ENCODE measurements at regions not wholly inside any gene's neighbourhood (a gene's known extent, or its start where the extent isn't known, plus 50 kb on each side); places are given as distances from the start of the nearest gene placed in this dataset.

DNA sequence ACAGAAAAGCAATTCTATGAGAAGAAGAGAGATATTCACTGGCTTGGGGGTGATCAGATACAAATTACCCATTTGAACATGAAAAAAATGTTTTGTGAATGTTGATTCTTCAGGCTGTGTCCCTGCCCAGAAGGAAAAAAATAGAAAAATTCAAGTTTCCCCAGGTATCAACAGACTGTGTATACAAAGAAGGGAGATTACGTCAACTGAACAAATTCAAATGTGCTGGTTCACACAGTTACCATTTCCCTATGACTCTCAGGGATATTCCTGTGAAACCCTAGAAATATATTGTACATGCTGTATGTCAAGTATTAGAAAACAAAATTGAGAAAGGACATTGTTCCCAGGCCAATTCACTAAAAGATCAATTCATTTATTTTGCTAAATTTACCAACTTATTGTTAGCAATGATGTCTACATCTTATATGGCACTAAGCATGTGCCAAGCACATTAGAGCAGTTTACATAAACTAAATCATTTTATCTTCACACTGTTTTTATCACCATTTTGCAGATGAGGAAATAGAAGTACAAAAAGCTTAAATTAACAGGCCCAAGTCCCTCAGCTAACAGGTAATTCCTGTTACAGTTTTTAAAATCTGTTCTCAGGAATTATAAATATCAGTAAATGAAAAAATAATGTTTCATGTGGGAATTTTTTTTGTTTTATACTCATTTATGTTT lies 306.7 kb upstream of the ROBO2 start:
- WGBS, 4 donors: 87 to 97% (median 93%) methylated on average over 1 of the region's 1 CpG
- H3K36me3 ChIP-seq (replicated peaks in 1 of 2): no peaks in the 10 kb centered on the region

DNA sequence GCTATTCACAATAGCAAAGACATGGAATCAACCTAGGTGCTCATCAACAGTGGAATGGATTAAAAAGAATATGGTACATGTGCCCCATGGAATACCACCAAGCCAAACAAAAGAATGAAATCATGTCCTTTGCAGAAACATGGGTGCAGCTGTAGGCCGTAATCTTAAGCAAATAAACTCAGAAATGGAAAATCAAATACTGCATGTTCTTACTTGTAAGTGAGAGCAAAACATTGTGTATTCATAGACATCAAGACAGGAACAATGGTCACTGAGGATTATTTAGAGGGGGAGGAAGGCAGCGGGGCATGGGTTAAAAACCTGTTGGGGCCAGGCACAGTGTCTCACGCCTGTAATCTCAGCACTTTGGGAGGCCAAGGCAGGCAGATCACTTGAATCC lies 304.7 kb upstream of the ROBO2 start:
- Histone ChIP-seq H3K4me1 (replicated peaks in 1 of 2) (no peaks in the 10 kb centered on the region), H3K27ac (no peak overlapping the region), H3K36me3 (replicated peaks in 1 of 2) (no peaks in the 10 kb centered on the region), H3K27me3 (no peaks in the 10 kb centered on the region), H3K9me3 (replicated peaks in 1 of 3) (no peaks in the 10 kb centered on the region), H3K4me3 (no peak overlapping the region)
- no peak for TF ChIP-seq POLR2A (IDR thresholded peaks at IDR 0.05)
- TF ChIP-seq, protein P1, sequence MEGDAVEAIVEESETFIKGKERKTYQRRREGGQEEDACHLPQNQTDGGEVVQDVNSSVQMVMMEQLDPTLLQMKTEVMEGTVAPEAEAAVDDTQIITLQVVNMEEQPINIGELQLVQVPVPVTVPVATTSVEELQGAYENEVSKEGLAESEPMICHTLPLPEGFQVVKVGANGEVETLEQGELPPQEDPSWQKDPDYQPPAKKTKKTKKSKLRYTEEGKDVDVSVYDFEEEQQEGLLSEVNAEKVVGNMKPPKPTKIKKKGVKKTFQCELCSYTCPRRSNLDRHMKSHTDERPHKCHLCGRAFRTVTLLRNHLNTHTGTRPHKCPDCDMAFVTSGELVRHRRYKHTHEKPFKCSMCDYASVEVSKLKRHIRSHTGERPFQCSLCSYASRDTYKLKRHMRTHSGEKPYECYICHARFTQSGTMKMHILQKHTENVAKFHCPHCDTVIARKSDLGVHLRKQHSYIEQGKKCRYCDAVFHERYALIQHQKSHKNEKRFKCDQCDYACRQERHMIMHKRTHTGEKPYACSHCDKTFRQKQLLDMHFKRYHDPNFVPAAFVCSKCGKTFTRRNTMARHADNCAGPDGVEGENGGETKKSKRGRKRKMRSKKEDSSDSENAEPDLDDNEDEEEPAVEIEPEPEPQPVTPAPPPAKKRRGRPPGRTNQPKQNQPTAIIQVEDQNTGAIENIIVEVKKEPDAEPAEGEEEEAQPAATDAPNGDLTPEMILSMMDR (IDR thresholded peaks at IDR 0.05): no peak
- intact Hi-C loops (cut with DNase I): no loop called here
- 44 to 56% (median 50%) methylated on average over 3 of the region's 3 CpGs for WGBS, 4 donors
- no peak for DNase-seq

More for the DNA sequence above, 306.7 kb upstream of the ROBO2 start:
- no peak for DNase-seq
- Histone ChIP-seq H3K27ac (no peak overlapping the region), H3K27me3 (no peaks in the 10 kb centered on the region), H3K9me3 (replicated peaks in 1 of 3) (no peaks in the 10 kb centered on the region), H3K4me3 (no peak overlapping the region), H3K4me1 (replicated peaks in 1 of 2) (no peaks in the 10 kb centered on the region)
- TF ChIP-seq, protein P1 (IDR thresholded peaks at IDR 0.05): no peak
- TF ChIP-seq POLR2A (IDR thresholded peaks at IDR 0.05): no peak
- intact Hi-C loops (cut with DNase I): no loop called here

DNA sequence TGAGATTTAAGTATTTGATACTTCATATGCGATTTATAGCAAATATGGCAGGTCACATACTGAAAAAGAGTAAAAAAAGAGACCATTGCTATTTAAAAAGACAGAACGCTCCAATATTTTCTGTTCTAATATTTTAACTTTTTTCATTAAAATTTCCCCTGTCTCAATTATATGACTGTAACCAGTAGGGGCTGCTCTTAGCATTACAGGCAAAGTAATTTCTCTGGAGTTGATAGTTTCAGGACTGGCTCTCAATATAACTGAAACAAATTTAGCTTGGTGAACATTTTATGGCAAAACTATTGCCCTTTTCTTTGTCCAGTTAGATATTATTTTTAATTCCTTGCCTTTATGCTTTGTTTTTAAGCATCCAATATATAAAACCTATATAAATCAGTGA lies 286.3 kb upstream of the ROBO2 start:
- intact Hi-C loops (cut with DNase I): no loop called here
- H3K36me3 ChIP-seq (replicated peaks in 1 of 2): no peaks in the 10 kb centered on the region
- no peaks in the 10 kb centered on the region for H3K9me3 ChIP-seq (replicated peaks in 1 of 3)
- no peak for DNase-seq
- WGBS, 4 donors: 62 to 75% (median 67%) methylated on average over 2 of the region's 2 CpGs
- no peak overlapping the region for H3K4me3 ChIP-seq
- TF ChIP-seq, protein P1 (IDR thresholded peaks at IDR 0.05): peak in 1 of 6 experiments; percentile 24
- no peak for TF ChIP-seq POLR2A (IDR thresholded peaks at IDR 0.05)
- H3K4me1 ChIP-seq (replicated peaks in 1 of 2): no peaks in the 10 kb centered on the region
- H3K27ac ChIP-seq: no peak overlapping the region
- no peaks in the 10 kb centered on the region for H3K27me3 ChIP-seq

DNA sequence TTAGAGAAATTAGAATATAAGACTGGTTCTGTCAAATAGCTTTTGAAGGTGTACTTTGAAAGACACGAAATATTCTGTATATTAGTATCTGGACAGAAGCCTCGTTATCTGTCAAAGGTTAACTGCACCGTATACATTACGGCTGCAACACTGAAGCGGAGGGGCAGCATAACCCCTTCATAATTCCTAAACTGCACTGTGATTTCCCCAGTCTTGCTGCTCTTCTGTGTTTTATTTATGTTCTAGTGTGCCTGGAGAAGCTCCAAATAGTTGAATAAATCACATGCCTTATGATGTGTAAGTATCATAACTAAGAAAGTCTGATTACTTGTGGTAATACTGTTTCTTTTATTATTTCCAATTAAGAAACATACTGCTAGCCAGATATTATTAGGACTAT lies 285.7 kb upstream of the ROBO2 start:
- DNase-seq: no peak
- Histone ChIP-seq H3K4me3 (no peak overlapping the region), H3K4me1 (replicated peaks in 1 of 2) (no peaks in the 10 kb centered on the region), H3K27me3 (no peaks in the 10 kb centered on the region), H3K9me3 (replicated peaks in 1 of 3) (no peaks in the 10 kb centered on the region), H3K27ac (no peak overlapping the region), H3K36me3 (replicated peaks in 1 of 2) (no peaks in the 10 kb centered on the region)
- 65 to 76% (median 76%) methylated on average over 5 of the region's 5 CpGs for WGBS, 4 donors
- no peak for TF ChIP-seq POLR2A (IDR thresholded peaks at IDR 0.05)
- TF ChIP-seq, protein P1 (IDR thresholded peaks at IDR 0.05): no peak
- intact Hi-C loops (cut with DNase I): no loop called here
